WTC11 (cell line): ENCODE measurements at regions not wholly inside any gene's neighbourhood (a gene's known extent, or its start where the extent isn't known, plus 50 kb on each side); places are given as distances from the start of the nearest gene placed in this dataset.

Source experiments
- ATAC-seq: fragments of 200-7000 bp; cut with Tn5 transposase; 2 replicates; pipeline ENCODE4 v1.10.0; 2021; ENCODE audit warnings: mild to moderate bottlenecking, moderate library complexity
- CTCF ChIA-PET: fragments of 300-600 bp; sonication (Branson Sonifier 250); formaldehyde crosslinking; loops from one replicate; lab custom pipeline; 2021; ENCODE audit warnings: antibody characterized with exemption; lab: Charles Lee
- POLR2A ChIA-PET: fragments of 350-600 bp; sonication (Branson Sonifier 250); formaldehyde crosslinking; loops from one replicate; lab custom pipeline; 2021; ENCODE audit warnings: antibody characterized with exemption; lab: Charles Lee
- DNase-seq: peaks from one replicate; pipeline ENCODE4 v3.0.0; 2021; ENCODE audit warnings: low spot score
- H3K27ac Mint-ChIP-seq: 2 replicates; pipeline ENCODE4 v1.8.0; 2021; ENCODE audit warnings: mixed read lengths
- H3K27me3 Mint-ChIP-seq: 2 replicates; pipeline ENCODE4 v1.8.0; 2021; ENCODE audit warnings: low read depth, mild to moderate bottlenecking, moderate library complexity, mixed read lengths
- H3K36me3 Mint-ChIP-seq: 2 replicates; pipeline ENCODE4 v1.8.0; 2021; ENCODE audit warnings: mixed read lengths
- H3K4me1 Mint-ChIP-seq: 2 replicates; pipeline ENCODE4 v1.8.0; 2022; ENCODE audit warnings: mixed read lengths
- H3K4me3 Mint-ChIP-seq: 2 replicates; pipeline ENCODE4 v1.8.0; 2021; ENCODE audit warnings: mild to moderate bottlenecking, moderate library complexity, mixed read lengths
- H3K9me3 Mint-ChIP-seq: 2 replicates; pipeline ENCODE4 v1.8.0; 2021; ENCODE audit warnings: mixed read lengths
- CBFB ChIP-seq: sonication (generic); formaldehyde crosslinking; IDR thresholded peaks from 2 replicates; pipeline ENCODE4 v1.8.1; 2022; ENCODE audit warnings: mild to moderate bottlenecking, low read depth, missing genetic modification reagents
- CREB1 ChIP-seq: sonication (generic); formaldehyde crosslinking; IDR thresholded peaks from 2 replicates; pipeline ENCODE4 v1.8.0; 2023; ENCODE audit warnings: mild to moderate bottlenecking, missing genetic modification reagents
- FOXK1 ChIP-seq: sonication (generic); formaldehyde crosslinking; IDR thresholded peaks from 2 replicates; pipeline ENCODE4 v1.8.0; 2022; ENCODE audit warnings: mild to moderate bottlenecking, moderate library complexity, missing genetic modification reagents
- RELA ChIP-seq: sonication (generic); formaldehyde crosslinking; IDR thresholded peaks from 2 replicates; pipeline ENCODE4 v1.8.1; 2022; ENCODE audit warnings: missing genetic modification reagents, mild to moderate bottlenecking, borderline replicate concordance
- RORB ChIP-seq: fragments of 250-450 bp; sonication (Bioruptor Pico); IDR thresholded peaks from 2 replicates; pipeline ENCODE4 v1.9.0; 2021; ENCODE audit warnings: mild to moderate bottlenecking
- SMAD4 ChIP-seq: sonication (generic); formaldehyde crosslinking; IDR thresholded peaks from 2 replicates; pipeline ENCODE4 v1.8.0; 2022; ENCODE audit warnings: mild to moderate bottlenecking, missing genetic modification reagents
- TP53 ChIP-seq: sonication (generic); formaldehyde crosslinking; IDR thresholded peaks from 2 replicates; pipeline ENCODE4 v1.8.1; 2023; ENCODE audit warnings: mild to moderate bottlenecking, missing genetic modification reagents
- ZBTB21 ChIP-seq: sonication (generic); formaldehyde crosslinking; IDR thresholded peaks from 2 replicates; pipeline ENCODE4 v1.8.1; 2023; ENCODE audit warnings: mild to moderate bottlenecking, missing genetic modification reagents, borderline replicate concordance
- TF ChIP-seq, protein P1 (sequence below): fragments of 250-450 bp; sonication (Bioruptor Pico); IDR thresholded peaks from 2 replicates; pipeline ENCODE4 v1.9.0; 2021; ENCODE audit warnings: mild to moderate bottlenecking, borderline replicate concordance
- TF ChIP-seq, protein P2 (sequence below): sonication (generic); formaldehyde crosslinking; IDR thresholded peaks from 2 replicates; pipeline ENCODE4 v1.8.0; 2022; ENCODE audit warnings: mild to moderate bottlenecking, missing genetic modification reagents
- TF ChIP-seq, protein P3 (sequence below): sonication (generic); formaldehyde crosslinking; IDR thresholded peaks from 2 replicates; pipeline ENCODE4 v1.8.0; 2023; ENCODE audit warnings: missing genetic modification reagents
- TF ChIP-seq, protein P4 (sequence below): sonication (generic); formaldehyde crosslinking; IDR thresholded peaks from 2 replicates; pipeline ENCODE4 v1.8.1; 2023; ENCODE audit warnings: mild to moderate bottlenecking, missing genetic modification reagents, borderline replicate concordance
- TF ChIP-seq, protein P5 (sequence below): fragments of 200-600 bp; IDR thresholded peaks from 2 replicates; pipeline ENCODE4 v1.8.0; 2022; ENCODE audit warnings: antibody characterized with exemption
- TF ChIP-seq, protein P6 (sequence below): sonication (generic); formaldehyde crosslinking; IDR thresholded peaks from 2 replicates; pipeline ENCODE4 v1.8.1; 2023; ENCODE audit warnings: mild to moderate bottlenecking, missing genetic modification reagents, moderate library complexity
- TF ChIP-seq, protein P7 (sequence below): sonication (generic); formaldehyde crosslinking; IDR thresholded peaks from 2 replicates; pipeline ENCODE4 v1.8.1; 2022; ENCODE audit warnings: low read depth, mild to moderate bottlenecking, moderate library complexity, missing genetic modification reagents, borderline replicate concordance

DNA sequence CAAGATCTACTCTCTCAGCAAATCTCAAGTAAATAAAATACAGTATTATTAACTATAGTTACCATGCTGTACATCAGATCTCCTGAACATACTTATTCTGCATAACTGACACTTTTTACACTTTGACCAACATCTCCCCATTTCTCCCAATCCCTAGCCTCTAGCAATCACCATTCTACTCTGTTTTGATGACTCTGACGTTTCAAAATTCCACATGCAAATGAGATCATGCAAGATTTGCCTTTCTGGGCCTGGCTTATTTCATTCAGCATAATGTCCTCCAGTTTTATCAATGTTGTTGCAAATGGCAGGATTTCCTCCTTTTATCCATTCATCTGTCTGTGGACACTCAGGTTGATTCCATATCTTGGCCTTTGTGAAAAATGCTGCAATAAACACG lies 266.3 kb downstream of the RFPL4B start:
- POLR2A ChIA-PET = no interaction called here
- Mint-ChIP-seq H3K27ac (no peak overlapping the region), H3K27me3 (no peaks in the 10 kb centered on the region; the same call in 1 of the 2 replicates), H3K4me3 (no peak overlapping the region), H3K4me1 (no peaks in the 10 kb centered on the region), H3K36me3 (peaks cover 23% of the 10 kb centered on the region), H3K9me3 (peaks cover 22% of the 10 kb centered on the region)
- CTCF ChIA-PET = no interaction called here
- DNase-seq (no peak), ATAC-seq (no peak)
- TF ChIP-seq, protein P1, sequence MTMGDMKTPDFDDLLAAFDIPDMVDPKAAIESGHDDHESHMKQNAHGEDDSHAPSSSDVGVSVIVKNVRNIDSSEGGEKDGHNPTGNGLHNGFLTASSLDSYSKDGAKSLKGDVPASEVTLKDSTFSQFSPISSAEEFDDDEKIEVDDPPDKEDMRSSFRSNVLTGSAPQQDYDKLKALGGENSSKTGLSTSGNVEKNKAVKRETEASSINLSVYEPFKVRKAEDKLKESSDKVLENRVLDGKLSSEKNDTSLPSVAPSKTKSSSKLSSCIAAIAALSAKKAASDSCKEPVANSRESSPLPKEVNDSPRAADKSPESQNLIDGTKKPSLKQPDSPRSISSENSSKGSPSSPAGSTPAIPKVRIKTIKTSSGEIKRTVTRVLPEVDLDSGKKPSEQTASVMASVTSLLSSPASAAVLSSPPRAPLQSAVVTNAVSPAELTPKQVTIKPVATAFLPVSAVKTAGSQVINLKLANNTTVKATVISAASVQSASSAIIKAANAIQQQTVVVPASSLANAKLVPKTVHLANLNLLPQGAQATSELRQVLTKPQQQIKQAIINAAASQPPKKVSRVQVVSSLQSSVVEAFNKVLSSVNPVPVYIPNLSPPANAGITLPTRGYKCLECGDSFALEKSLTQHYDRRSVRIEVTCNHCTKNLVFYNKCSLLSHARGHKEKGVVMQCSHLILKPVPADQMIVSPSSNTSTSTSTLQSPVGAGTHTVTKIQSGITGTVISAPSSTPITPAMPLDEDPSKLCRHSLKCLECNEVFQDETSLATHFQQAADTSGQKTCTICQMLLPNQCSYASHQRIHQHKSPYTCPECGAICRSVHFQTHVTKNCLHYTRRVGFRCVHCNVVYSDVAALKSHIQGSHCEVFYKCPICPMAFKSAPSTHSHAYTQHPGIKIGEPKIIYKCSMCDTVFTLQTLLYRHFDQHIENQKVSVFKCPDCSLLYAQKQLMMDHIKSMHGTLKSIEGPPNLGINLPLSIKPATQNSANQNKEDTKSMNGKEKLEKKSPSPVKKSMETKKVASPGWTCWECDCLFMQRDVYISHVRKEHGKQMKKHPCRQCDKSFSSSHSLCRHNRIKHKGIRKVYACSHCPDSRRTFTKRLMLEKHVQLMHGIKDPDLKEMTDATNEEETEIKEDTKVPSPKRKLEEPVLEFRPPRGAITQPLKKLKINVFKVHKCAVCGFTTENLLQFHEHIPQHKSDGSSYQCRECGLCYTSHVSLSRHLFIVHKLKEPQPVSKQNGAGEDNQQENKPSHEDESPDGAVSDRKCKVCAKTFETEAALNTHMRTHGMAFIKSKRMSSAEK (CRISPR knock-in tag) = no peak
- no peak for TF ChIP-seq RORB (CRISPR knock-in tag)
- TF ChIP-seq TP53 = no peak
- TF ChIP-seq, protein P2, sequence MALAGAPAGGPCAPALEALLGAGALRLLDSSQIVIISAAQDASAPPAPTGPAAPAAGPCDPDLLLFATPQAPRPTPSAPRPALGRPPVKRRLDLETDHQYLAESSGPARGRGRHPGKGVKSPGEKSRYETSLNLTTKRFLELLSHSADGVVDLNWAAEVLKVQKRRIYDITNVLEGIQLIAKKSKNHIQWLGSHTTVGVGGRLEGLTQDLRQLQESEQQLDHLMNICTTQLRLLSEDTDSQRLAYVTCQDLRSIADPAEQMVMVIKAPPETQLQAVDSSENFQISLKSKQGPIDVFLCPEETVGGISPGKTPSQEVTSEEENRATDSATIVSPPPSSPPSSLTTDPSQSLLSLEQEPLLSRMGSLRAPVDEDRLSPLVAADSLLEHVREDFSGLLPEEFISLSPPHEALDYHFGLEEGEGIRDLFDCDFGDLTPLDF (CRISPR knock-in tag) = no peak
- TF ChIP-seq SMAD4 (CRISPR knock-in tag) = no peak
- no peak for TF ChIP-seq ZBTB21 (CRISPR knock-in tag)
- TF ChIP-seq, protein P3, sequence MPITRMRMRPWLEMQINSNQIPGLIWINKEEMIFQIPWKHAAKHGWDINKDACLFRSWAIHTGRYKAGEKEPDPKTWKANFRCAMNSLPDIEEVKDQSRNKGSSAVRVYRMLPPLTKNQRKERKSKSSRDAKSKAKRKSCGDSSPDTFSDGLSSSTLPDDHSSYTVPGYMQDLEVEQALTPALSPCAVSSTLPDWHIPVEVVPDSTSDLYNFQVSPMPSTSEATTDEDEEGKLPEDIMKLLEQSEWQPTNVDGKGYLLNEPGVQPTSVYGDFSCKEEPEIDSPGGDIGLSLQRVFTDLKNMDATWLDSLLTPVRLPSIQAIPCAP (CRISPR knock-in tag) = no peak
- TF ChIP-seq, protein P4, sequence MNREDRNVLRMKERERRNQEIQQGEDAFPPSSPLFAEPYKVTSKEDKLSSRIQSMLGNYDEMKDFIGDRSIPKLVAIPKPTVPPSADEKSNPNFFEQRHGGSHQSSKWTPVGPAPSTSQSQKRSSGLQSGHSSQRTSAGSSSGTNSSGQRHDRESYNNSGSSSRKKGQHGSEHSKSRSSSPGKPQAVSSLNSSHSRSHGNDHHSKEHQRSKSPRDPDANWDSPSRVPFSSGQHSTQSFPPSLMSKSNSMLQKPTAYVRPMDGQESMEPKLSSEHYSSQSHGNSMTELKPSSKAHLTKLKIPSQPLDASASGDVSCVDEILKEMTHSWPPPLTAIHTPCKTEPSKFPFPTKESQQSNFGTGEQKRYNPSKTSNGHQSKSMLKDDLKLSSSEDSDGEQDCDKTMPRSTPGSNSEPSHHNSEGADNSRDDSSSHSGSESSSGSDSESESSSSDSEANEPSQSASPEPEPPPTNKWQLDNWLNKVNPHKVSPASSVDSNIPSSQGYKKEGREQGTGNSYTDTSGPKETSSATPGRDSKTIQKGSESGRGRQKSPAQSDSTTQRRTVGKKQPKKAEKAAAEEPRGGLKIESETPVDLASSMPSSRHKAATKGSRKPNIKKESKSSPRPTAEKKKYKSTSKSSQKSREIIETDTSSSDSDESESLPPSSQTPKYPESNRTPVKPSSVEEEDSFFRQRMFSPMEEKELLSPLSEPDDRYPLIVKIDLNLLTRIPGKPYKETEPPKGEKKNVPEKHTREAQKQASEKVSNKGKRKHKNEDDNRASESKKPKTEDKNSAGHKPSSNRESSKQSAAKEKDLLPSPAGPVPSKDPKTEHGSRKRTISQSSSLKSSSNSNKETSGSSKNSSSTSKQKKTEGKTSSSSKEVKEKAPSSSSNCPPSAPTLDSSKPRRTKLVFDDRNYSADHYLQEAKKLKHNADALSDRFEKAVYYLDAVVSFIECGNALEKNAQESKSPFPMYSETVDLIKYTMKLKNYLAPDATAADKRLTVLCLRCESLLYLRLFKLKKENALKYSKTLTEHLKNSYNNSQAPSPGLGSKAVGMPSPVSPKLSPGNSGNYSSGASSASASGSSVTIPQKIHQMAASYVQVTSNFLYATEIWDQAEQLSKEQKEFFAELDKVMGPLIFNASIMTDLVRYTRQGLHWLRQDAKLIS (CRISPR knock-in tag) = no peak
- TF ChIP-seq, protein P5, sequence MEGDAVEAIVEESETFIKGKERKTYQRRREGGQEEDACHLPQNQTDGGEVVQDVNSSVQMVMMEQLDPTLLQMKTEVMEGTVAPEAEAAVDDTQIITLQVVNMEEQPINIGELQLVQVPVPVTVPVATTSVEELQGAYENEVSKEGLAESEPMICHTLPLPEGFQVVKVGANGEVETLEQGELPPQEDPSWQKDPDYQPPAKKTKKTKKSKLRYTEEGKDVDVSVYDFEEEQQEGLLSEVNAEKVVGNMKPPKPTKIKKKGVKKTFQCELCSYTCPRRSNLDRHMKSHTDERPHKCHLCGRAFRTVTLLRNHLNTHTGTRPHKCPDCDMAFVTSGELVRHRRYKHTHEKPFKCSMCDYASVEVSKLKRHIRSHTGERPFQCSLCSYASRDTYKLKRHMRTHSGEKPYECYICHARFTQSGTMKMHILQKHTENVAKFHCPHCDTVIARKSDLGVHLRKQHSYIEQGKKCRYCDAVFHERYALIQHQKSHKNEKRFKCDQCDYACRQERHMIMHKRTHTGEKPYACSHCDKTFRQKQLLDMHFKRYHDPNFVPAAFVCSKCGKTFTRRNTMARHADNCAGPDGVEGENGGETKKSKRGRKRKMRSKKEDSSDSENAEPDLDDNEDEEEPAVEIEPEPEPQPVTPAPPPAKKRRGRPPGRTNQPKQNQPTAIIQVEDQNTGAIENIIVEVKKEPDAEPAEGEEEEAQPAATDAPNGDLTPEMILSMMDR = no peak
- no peak for TF ChIP-seq FOXK1
- TF ChIP-seq, protein P6, sequence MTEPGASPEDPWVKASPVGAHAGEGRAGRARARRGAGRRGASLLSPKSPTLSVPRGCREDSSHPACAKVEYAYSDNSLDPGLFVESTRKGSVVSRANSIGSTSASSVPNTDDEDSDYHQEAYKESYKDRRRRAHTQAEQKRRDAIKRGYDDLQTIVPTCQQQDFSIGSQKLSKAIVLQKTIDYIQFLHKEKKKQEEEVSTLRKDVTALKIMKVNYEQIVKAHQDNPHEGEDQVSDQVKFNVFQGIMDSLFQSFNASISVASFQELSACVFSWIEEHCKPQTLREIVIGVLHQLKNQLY = no peak
- TF ChIP-seq RELA (CRISPR knock-in tag) = no peak
- no peak for TF ChIP-seq CBFB (CRISPR knock-in tag)
- no peak for TF ChIP-seq CREB1
- TF ChIP-seq, protein P7, sequence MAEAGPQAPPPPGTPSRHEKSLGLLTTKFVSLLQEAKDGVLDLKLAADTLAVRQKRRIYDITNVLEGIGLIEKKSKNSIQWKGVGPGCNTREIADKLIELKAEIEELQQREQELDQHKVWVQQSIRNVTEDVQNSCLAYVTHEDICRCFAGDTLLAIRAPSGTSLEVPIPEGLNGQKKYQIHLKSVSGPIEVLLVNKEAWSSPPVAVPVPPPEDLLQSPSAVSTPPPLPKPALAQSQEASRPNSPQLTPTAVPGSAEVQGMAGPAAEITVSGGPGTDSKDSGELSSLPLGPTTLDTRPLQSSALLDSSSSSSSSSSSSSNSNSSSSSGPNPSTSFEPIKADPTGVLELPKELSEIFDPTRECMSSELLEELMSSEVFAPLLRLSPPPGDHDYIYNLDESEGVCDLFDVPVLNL = no peak
